IPS DF 4.7 (cell line): ENCODE measurements at regions not wholly inside any gene's neighbourhood (a gene's known extent, or its start where the extent isn't known, plus 50 kb on each side); places are given as distances from the start of the nearest gene placed in this dataset.
"Not testable (repeated sequence)": the region's sequence is repeated elsewhere in the genome, so short reads cannot be mapped to it uniquely, and the experiment has no call there.

Experiments
- DNase-seq: peaks from one replicate; pipeline ENCODE4 v3.0.0-alpha.2; 2013; ENCODE audit warnings: low spot score; ENCODE audit errors: extremely low read depth

- no peak for DNase-seq
Observed at GRCh38 chr10:84921701-84922100, 593.3 kb downstream of the CCSER2 start.

- DNase-seq = no peak
Observed at GRCh38 chr10:84924131-84924530, 595.7 kb downstream of the CCSER2 start.

GRCh38 chr10:84925495-84925894 lies 597.1 kb downstream of the CCSER2 start:
- DNase-seq = no peak

- DNase-seq = no peak
Observed at GRCh38 chr10:84933402-84933801, 605.0 kb downstream of the CCSER2 start.

- no peak for DNase-seq
Observed at GRCh38 chr10:84935772-84936171, 607.4 kb downstream of the CCSER2 start.

- no peak for DNase-seq
Observed at GRCh38 chr10:84938117-84938905, 609.9 kb downstream of the CCSER2 start.

GRCh38 chr10:84943541-84943940 lies 615.2 kb downstream of the CCSER2 start:
- no peak for DNase-seq

- no peak for DNase-seq
Observed at GRCh38 chr10:84944187-84944586, 615.8 kb downstream of the CCSER2 start.

- DNase-seq = no peak
Observed at GRCh38 chr10:84945791-84946190, 617.4 kb downstream of the CCSER2 start.

GRCh38 chr10:84946904-84947303 lies 618.5 kb downstream of the CCSER2 start:
- DNase-seq = no peak

GRCh38 chr10:84948644-84949043 lies 620.3 kb downstream of the CCSER2 start:
- no peak for DNase-seq

GRCh38 chr10:84951616-84952015 lies 623.2 kb downstream of the CCSER2 start:
- DNase-seq = no peak

- DNase-seq = no peak
Observed at GRCh38 chr10:84957427-84957826, 629.0 kb downstream of the CCSER2 start.

- DNase-seq = no peak
Observed at GRCh38 chr10:84965468-84965867, 637.1 kb downstream of the CCSER2 start.

- no peak for DNase-seq
Observed at GRCh38 chr10:84966708-84967441, 638.5 kb downstream of the CCSER2 start.

GRCh38 chr10:84969297-84969696 lies 640.9 kb downstream of the CCSER2 start:
- DNase-seq = not testable (repeated sequence)

GRCh38 chr10:84987039-84987438 lies 658.6 kb downstream of the CCSER2 start:
- no peak for DNase-seq

GRCh38 chr10:84988011-84988410 lies 659.6 kb downstream of the CCSER2 start:
- no peak for DNase-seq

- DNase-seq = no peak
Observed at GRCh38 chr10:84990713-84991112, 662.3 kb downstream of the CCSER2 start.

- no peak for DNase-seq
Observed at GRCh38 chr10:84991301-84991700, 662.9 kb downstream of the CCSER2 start.

GRCh38 chr10:84993251-84994035 lies 665.1 kb downstream of the CCSER2 start:
- DNase-seq = no peak

GRCh38 chr10:84994722-84995121 lies 666.3 kb downstream of the CCSER2 start:
- DNase-seq = no peak
